ENCODE measurements at regions not wholly inside any gene's neighbourhood (a gene's known extent, or its start where the extent isn't known, plus 50 kb on each side); places are given as distances from the start of the nearest gene placed in this dataset.

GRCh38 chr3:42012383-42012934, 50.6 kb upstream of the ULK4 start:
- TF ChIP-seq CTCF (conservative IDR thresholded peaks at IDR 0.05) (no peak), EZH2 (IDR thresholded peaks at IDR 0.05; ENCODE audit: low read depth) (no peak)

Data from PC-9 (cell line).